Neuronal stem cell (in vitro differentiated cells): ENCODE measurements at regions not wholly inside any gene's neighbourhood (a gene's known extent, or its start where the extent isn't known, plus 50 kb on each side); places are given as distances from the start of the nearest gene placed in this dataset.

ENCODE experiments used
- DNase-seq: peaks from one replicate; pipeline ENCODE4 v3.0.0-alpha.2; 2013; ENCODE audit warnings: low spot score
- H2AFZ ChIP-seq: one replicate; pipeline ENCODE4 v1.6.1; 2013; ENCODE audit warnings: mild to moderate bottlenecking, low read length, inconsistent platforms
- H2AK5ac ChIP-seq: 2 replicates; pipeline ENCODE4 v1.6.1; 2013; ENCODE audit warnings: low read depth, mild to moderate bottlenecking, inconsistent platforms, low read length, moderate library complexity, mixed read lengths
- H2BK120ac ChIP-seq: 2 replicates; pipeline ENCODE4 v1.6.1; 2013; ENCODE audit warnings: low read depth, mild to moderate bottlenecking, inconsistent platforms, low read length, moderate library complexity, mixed read lengths
- H2BK12ac ChIP-seq: one replicate; pipeline ENCODE4 v1.6.1; 2013; ENCODE audit warnings: low read length, inconsistent platforms
- H2BK15ac ChIP-seq: 2 replicates; pipeline ENCODE4 v1.6.1; 2013; ENCODE audit warnings: mild to moderate bottlenecking, low read length, inconsistent platforms, mixed read lengths
- H2BK5ac ChIP-seq: one replicate; pipeline ENCODE4 v1.6.1; 2013; ENCODE audit warnings: inconsistent platforms, mild to moderate bottlenecking, low read length, moderate library complexity
- H3K14ac ChIP-seq: one replicate; pipeline ENCODE4 v1.6.1; 2013; ENCODE audit warnings: low read length, inconsistent platforms
- H3K18ac ChIP-seq: 2 replicates; pipeline ENCODE4 v1.6.1; 2013; ENCODE audit warnings: low read length, inconsistent platforms
- H3K23ac ChIP-seq: 2 replicates; pipeline ENCODE4 v1.6.1; 2013; ENCODE audit warnings: low read depth, mild to moderate bottlenecking, mixed read lengths, low read length, inconsistent platforms; ENCODE audit not compliant: poor library complexity
- H3K27ac ChIP-seq: replicated peaks from 3 replicates; pipeline ENCODE4 v1.5.1; 2013; ENCODE audit warnings: low read length, inconsistent platforms
- H3K27me3 ChIP-seq, 3 experiments: 2 replicates each; pipeline ENCODE4 v1.6.1; 2013; ENCODE audit warnings: low read length in 3 of 3, mild to moderate bottlenecking in 2 of 3, inconsistent platforms in 1 of 3, low read depth in 1 of 3, mixed read lengths in 1 of 3, moderate library complexity in 1 of 3; ENCODE audit not compliant: control insufficient read depth in 3 of 3, insufficient read depth in 3 of 3
- H3K36me3 ChIP-seq, 2 donors: replicated peaks in 1 of 2; 2 replicates each; pipeline ENCODE4 v1.6.1; 2013; ENCODE audit warnings: low read length in 2 of 2; ENCODE audit not compliant: control insufficient read depth in 2 of 2, insufficient read depth in 2 of 2
- H3K4ac ChIP-seq: 2 replicates; pipeline ENCODE4 v1.6.1; 2013; ENCODE audit warnings: inconsistent platforms, mild to moderate bottlenecking, low read length, moderate library complexity
- H3K4me1 ChIP-seq, 2 donors: 1 replicate in 1 of 2; 2 replicates in 1 of 2; pipeline ENCODE4 v1.6.1; 2013; ENCODE audit warnings: low read length in 2 of 2, low read depth in 1 of 2; ENCODE audit not compliant: control insufficient read depth in 2 of 2, insufficient read depth in 1 of 2
- H3K4me2 ChIP-seq: one replicate; pipeline ENCODE4 v1.6.1; 2013; ENCODE audit warnings: mild to moderate bottlenecking, low read length, inconsistent platforms; ENCODE audit not compliant: insufficient read depth, poor library complexity, severe bottlenecking
- H3K4me3 ChIP-seq, 2 donors: 2 replicates each; pipeline ENCODE4 v1.5.1; 2013; ENCODE audit warnings: low read length in 2 of 2, mild to moderate bottlenecking in 2 of 2, inconsistent platforms in 1 of 2, moderate library complexity in 1 of 2
- H3K79me1 ChIP-seq: one replicate; pipeline ENCODE4 v1.6.1; 2013; ENCODE audit warnings: low read depth, mild to moderate bottlenecking, inconsistent platforms, low read length, moderate library complexity
- H3K9ac ChIP-seq: one replicate; pipeline ENCODE4 v1.6.1; 2013; ENCODE audit warnings: mild to moderate bottlenecking, low read depth, low read length, inconsistent platforms; ENCODE audit not compliant: poor library complexity
- H3K9me3 ChIP-seq, 2 donors: replicated peaks in 1 of 2; 2 replicates each; pipeline versions ENCODE3 to v1.6.1; 2013; ENCODE audit warnings: low read length in 2 of 2, mild to moderate bottlenecking in 2 of 2, inconsistent platforms in 1 of 2, low read depth in 1 of 2, mixed read lengths in 1 of 2, moderate library complexity in 1 of 2; ENCODE audit not compliant: control insufficient read depth in 2 of 2, insufficient read depth in 1 of 2
- H4K8ac ChIP-seq: one replicate; pipeline ENCODE4 v1.6.1; 2013; ENCODE audit warnings: low read depth, mild to moderate bottlenecking, inconsistent platforms, low read length, moderate library complexity
- H4K91ac ChIP-seq: one replicate; pipeline ENCODE4 v1.6.1; 2013; ENCODE audit warnings: low read length, low read depth, mild to moderate bottlenecking, inconsistent platforms; ENCODE audit not compliant: poor library complexity
- WGBS, 2 donors: extraction: QIAGEN DNeasy Blood & Tissue Kit; methylation state at CpG; one replicate each; pipeline ENCODE4 v1.1.7; 2013; ENCODE audit warnings: missing lambda C conversion rate in 2 of 2, mixed read lengths in 1 of 2; ENCODE audit not compliant: insufficient read length in 2 of 2, insufficient replicate concordance in 1 of 2; ENCODE audit errors: extremely low coverage in 2 of 2; 5-methylcytosine and 5-hydroxymethylcytosine counted together

DNA sequence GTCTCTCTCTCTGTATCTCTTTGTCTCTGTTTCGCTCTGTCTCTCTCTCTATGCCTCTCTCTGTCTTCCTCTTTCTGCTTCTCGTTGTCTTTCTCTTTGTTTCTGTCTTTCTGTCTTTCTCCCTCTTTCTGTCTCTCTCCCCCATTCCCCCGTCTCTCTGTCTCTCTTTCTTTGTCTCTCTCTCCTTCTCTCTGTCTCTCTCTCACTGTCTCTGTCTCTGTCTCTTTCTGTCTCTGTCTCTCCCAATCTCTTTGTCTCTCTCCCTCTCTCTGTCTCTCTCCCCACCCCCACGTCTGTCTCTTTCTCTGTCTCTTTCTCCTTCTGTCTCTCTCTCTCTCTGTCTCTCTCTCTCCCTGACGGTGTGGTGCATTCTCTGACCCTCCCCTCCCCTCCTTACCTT is 71.9 kb upstream of the ZNF516 start:
- no peak overlapping the region for H2BK5ac ChIP-seq
- H2BK12ac ChIP-seq: no peak overlapping the region
- H3K23ac ChIP-seq: no peak overlapping the region
- H3K27me3 ChIP-seq: no peaks in the 10 kb centered on the region
- no peak overlapping the region for H4K8ac ChIP-seq
- H3K4me3 ChIP-seq: no peak overlapping the region
- no peak for DNase-seq
- H3K4ac ChIP-seq: no peak overlapping the region
- H2BK15ac ChIP-seq: no peak overlapping the region
- H3K79me1 ChIP-seq: no peaks in the 10 kb centered on the region
- H4K91ac ChIP-seq: no peak overlapping the region
- no peak overlapping the region for H3K27ac ChIP-seq
- H3K18ac ChIP-seq: no peak overlapping the region
- H3K4me2 ChIP-seq: no peak overlapping the region
- H2AK5ac ChIP-seq: peak overlapping the region; percentile 27
- H3K9me3 ChIP-seq: peaks cover 0 to 3% of the 10 kb centered on the region in 2 donors
- WGBS, 2 donors: no CpG with 5 or more reads among the region's 5 CpGs
- H3K14ac ChIP-seq: no peak overlapping the region
- H2BK120ac ChIP-seq: no peak overlapping the region
- no peaks in the 10 kb centered on the region for H3K36me3 ChIP-seq
- no peak overlapping the region for H2AFZ ChIP-seq
- no peak overlapping the region for H3K9ac ChIP-seq
- peaks cover 2 to 5% of the 10 kb centered on the region in 2 donors for H3K4me1 ChIP-seq

DNA sequence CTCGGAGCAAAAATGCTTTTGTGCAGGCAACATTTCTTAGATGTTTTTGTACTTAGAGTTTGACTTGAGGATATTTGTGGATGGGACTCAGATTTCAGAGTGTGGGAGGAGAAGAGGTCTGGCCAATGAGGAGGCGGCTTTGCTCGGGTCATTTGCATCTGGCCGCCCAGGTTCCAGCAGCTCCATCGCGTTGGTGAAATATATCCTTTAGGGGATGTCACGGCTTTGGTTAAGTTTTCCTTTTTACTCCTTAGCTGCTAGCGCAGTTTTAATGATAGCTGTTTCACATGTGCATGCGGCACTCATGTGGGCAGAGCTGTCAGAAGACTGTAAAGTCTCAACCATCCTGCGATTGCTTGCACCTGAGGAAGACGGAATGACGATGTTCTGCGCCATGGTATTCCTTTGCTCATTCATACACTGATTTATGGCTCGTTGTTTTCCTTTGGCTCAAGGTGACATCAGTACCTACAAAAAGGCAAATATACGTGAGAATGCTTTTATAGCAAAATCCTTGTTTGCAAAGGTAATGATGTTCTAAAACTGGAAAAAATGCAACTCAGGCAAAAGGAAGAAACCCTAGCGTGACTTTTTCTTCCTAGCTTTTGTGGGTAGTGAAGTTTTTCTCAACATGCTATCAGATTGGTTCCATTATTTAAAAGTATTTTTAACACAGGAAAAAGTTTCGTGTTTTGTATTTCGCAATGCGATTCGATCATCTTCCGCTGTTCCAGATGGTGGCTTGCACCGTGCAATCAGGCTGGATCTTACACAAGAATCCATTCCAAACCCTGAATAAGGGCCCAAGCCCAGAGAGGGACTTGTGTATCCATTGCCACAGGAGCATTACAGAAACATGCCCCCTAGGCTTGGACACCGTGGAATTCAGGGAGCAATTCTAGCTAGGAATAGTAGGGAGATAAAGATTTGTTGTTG is 70.5 kb upstream of the ZNF516 start:
- no peak overlapping the region for H4K8ac ChIP-seq
- no peak overlapping the region for H3K27ac ChIP-seq
- no peaks in the 10 kb centered on the region for H3K36me3 ChIP-seq
- no peak overlapping the region for H2BK15ac ChIP-seq
- peak; percentile 75 for DNase-seq
- H3K4me2 ChIP-seq: no peak overlapping the region
- H3K9me3 ChIP-seq: peaks cover 0 to 3% of the 10 kb centered on the region in 2 donors
- H3K14ac ChIP-seq: no peak overlapping the region
- no peak overlapping the region for H3K9ac ChIP-seq
- no peak overlapping the region for H4K91ac ChIP-seq
- H3K79me1 ChIP-seq: no peaks in the 10 kb centered on the region
- no peak overlapping the region for H2AK5ac ChIP-seq
- H2BK120ac ChIP-seq: no peak overlapping the region
- peak overlapping the region; percentile 53 for H2AFZ ChIP-seq
- no peak overlapping the region for H3K4ac ChIP-seq
- H2BK5ac ChIP-seq: no peak overlapping the region
- no peak overlapping the region for H3K18ac ChIP-seq
- WGBS, 2 donors: no CpG with 5 or more reads among the region's 23 CpGs
- no peak overlapping the region for H3K4me3 ChIP-seq
- no peak overlapping the region for H3K23ac ChIP-seq
- peaks cover 2 to 5% of the 10 kb centered on the region in 2 donors for H3K4me1 ChIP-seq
- no peaks in the 10 kb centered on the region for H3K27me3 ChIP-seq
- no peak overlapping the region for H2BK12ac ChIP-seq

DNA sequence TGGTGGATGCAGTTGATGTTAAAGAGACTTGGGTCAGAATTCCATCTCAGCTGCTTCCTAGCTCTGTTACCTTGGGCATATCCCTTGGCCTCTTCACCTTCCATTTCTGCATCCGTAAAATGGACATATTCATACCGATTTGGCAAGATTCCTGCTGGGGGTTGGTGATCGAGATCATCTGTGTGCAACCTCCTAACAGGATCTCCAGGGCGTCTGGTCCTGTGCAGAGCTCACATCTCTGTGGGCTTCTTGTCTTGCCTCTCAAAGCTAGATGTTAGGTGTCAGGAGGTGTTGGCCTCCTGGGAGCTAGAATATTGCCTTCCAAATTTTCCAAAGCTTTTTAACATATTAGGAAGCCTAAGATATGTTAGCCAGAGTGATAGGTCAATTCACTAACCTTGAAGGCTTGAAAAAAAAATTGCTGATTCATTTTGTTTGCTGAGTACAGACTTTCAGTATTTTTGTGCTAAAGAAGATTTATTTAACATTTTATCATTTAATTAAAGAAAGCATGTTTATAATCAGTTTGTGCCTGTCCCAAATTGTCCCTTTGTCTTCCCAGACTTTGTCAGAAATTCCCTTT is 69.7 kb upstream of the ZNF516 start:
- no peak overlapping the region for H2BK5ac ChIP-seq
- H3K36me3 ChIP-seq: no peaks in the 10 kb centered on the region
- no peak overlapping the region for H3K14ac ChIP-seq
- no CpG with 5 or more reads among the region's 4 CpGs for WGBS, 2 donors
- no peak overlapping the region for H3K23ac ChIP-seq
- no peak overlapping the region for H4K91ac ChIP-seq
- no peak overlapping the region for H3K4me2 ChIP-seq
- no peak overlapping the region for H2BK15ac ChIP-seq
- H3K4me3 ChIP-seq: no peak overlapping the region
- H3K27ac ChIP-seq: no peak overlapping the region
- H3K27me3 ChIP-seq: no peaks in the 10 kb centered on the region
- peaks cover 2 to 5% of the 10 kb centered on the region in 2 donors for H3K4me1 ChIP-seq
- no peak overlapping the region for H3K9ac ChIP-seq
- no peak overlapping the region for H2BK12ac ChIP-seq
- H2AFZ ChIP-seq: peak overlapping the region; percentile 53
- no peak overlapping the region for H3K4ac ChIP-seq
- H3K18ac ChIP-seq: no peak overlapping the region
- H3K79me1 ChIP-seq: no peaks in the 10 kb centered on the region
- no peak for DNase-seq
- no peak overlapping the region for H2AK5ac ChIP-seq
- no peak overlapping the region for H4K8ac ChIP-seq
- no peak overlapping the region for H2BK120ac ChIP-seq
- H3K9me3 ChIP-seq: peaks cover 0 to 3% of the 10 kb centered on the region in 2 donors

DNA sequence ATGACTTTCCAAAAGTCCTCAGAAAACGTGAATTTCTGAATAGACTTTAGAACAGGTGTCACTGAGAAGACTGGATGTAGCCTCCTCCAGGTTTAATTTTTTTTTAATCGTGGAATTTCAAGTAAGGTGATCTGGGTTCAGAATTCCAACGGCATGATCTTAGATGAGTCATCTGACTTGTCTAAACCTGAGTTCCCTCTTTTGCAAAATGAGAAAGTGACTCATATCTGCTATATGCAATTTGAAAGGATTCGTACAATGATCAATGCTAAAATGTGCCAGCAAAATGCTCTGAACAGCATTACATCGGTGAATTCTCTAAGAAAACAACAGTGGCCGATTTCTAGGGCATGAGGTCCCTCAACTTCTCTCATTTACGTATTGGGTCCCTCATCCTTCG is 69.1 kb upstream of the ZNF516 start:
- Histone ChIP-seq H3K9ac (no peak overlapping the region), H2BK120ac (no peak overlapping the region)

More for the DNA sequence above, 69.1 kb upstream of the ZNF516 start:
- H3K18ac ChIP-seq: no peak overlapping the region
- no peak overlapping the region for H2BK15ac ChIP-seq
- peaks cover 0 to 3% of the 10 kb centered on the region in 2 donors for H3K9me3 ChIP-seq
- no peak overlapping the region for H3K27ac ChIP-seq
- no peaks in the 10 kb centered on the region for H3K79me1 ChIP-seq
- no peak overlapping the region for H4K8ac ChIP-seq
- peaks cover 6 to 8% of the 10 kb centered on the region in 2 donors for H3K4me1 ChIP-seq
- no peaks in the 10 kb centered on the region for H3K27me3 ChIP-seq
- H3K23ac ChIP-seq: no peak overlapping the region
- no peak overlapping the region for H3K4me2 ChIP-seq
- H2AK5ac ChIP-seq: no peak overlapping the region
- H2BK5ac ChIP-seq: no peak overlapping the region
- WGBS, 2 donors: no CpG with 5 or more reads among the region's 8 CpGs
- no peak overlapping the region for H3K4me3 ChIP-seq
- DNase-seq: no peak
- no peak overlapping the region for H2BK12ac ChIP-seq
- H3K4ac ChIP-seq: no peak overlapping the region
- H2AFZ ChIP-seq: no peak overlapping the region
- H3K14ac ChIP-seq: no peak overlapping the region
- H3K36me3 ChIP-seq: no peaks in the 10 kb centered on the region
- no peak overlapping the region for H4K91ac ChIP-seq
